SK-N-MC (cell line): ENCODE measurements at regions not wholly inside any gene's neighbourhood (a gene's known extent, or its start where the extent isn't known, plus 50 kb on each side); places are given as distances from the start of the nearest gene placed in this dataset.

Experiments used
- EZH2 ChIP-seq: fragments of 200-600 bp; sonication (generic); IDR thresholded peaks from one replicate; pipeline ENCODE4 v1.6.1; 2017; ENCODE audit warnings: antibody characterized with exemption
- POLR2AphosphoS5 ChIP-seq: IDR thresholded peaks from 2 replicates; pipeline ENCODE4 v1.6.1; 2012; ENCODE audit warnings: mild to moderate bottlenecking, low read depth, low read length, borderline replicate concordance

GRCh38 chr6:43853066-43853650, 83.1 kb downstream of the VEGFA start:
- TF ChIP-seq EZH2 (no peak), POLR2AphosphoS5 (no peak)
